ENCODE measurements at regions not wholly inside any gene's neighbourhood (a gene's known extent, or its start where the extent isn't known, plus 50 kb on each side); places are given as distances from the start of the nearest gene placed in this dataset.

- Histone ChIP-seq H3K36me3 (no peaks in the 10 kb centered on the region), H3K27me3 (no peaks in the 10 kb centered on the region), H3K27ac (no peak overlapping the region), H3K4me3 (no peak overlapping the region), H3K4me1 (no peaks in the 10 kb centered on the region), H3K9me3 (no peaks in the 10 kb centered on the region)
- DNase-seq (ENCODE audit: extremely low spot score in 2 of 2) = no peak
- TF ChIP-seq POLR2A (IDR thresholded peaks at IDR 0.05) = no peak
- TF ChIP-seq, protein P1, sequence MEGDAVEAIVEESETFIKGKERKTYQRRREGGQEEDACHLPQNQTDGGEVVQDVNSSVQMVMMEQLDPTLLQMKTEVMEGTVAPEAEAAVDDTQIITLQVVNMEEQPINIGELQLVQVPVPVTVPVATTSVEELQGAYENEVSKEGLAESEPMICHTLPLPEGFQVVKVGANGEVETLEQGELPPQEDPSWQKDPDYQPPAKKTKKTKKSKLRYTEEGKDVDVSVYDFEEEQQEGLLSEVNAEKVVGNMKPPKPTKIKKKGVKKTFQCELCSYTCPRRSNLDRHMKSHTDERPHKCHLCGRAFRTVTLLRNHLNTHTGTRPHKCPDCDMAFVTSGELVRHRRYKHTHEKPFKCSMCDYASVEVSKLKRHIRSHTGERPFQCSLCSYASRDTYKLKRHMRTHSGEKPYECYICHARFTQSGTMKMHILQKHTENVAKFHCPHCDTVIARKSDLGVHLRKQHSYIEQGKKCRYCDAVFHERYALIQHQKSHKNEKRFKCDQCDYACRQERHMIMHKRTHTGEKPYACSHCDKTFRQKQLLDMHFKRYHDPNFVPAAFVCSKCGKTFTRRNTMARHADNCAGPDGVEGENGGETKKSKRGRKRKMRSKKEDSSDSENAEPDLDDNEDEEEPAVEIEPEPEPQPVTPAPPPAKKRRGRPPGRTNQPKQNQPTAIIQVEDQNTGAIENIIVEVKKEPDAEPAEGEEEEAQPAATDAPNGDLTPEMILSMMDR (IDR thresholded peaks at IDR 0.05) = no peak
- no peak for TF ChIP-seq POLR2AphosphoS5 (IDR thresholded peaks at IDR 0.05; ENCODE audit: insufficient read depth in 1 of 2, low read depth in 1 of 2)
- intact Hi-C loops (cut with DNase I) = no loop called here
Measured at GRCh38 chr2:13193900-13194299, 477.2 kb downstream of the TRIB2 start.

DNA sequence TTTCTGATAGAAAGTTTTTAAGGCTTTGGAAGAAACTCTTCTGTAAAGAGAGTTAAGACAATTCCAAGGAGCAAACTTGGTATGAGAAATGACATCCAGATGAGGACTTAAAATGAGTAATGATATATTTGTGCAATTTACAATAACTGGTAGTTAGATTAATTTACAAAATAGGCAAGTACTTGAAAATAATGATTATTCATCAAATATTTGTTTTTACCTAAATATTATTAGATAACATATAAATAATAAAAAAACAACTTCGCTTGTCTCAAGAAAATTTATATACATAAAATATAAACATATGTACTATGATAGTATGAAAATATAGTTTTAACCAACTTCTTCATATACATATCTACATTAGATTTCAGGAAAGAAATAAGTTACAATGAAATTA is 478.5 kb downstream of the TRIB2 start:
- TF ChIP-seq, protein P1 (IDR thresholded peaks at IDR 0.05) = no peak
- TF ChIP-seq POLR2A (IDR thresholded peaks at IDR 0.05) (no peak), POLR2AphosphoS5 (IDR thresholded peaks at IDR 0.05; ENCODE audit: insufficient read depth in 1 of 2, low read depth in 1 of 2) (no peak)
- Histone ChIP-seq H3K4me1 (no peaks in the 10 kb centered on the region), H3K4me3 (no peak overlapping the region), H3K36me3 (no peaks in the 10 kb centered on the region), H3K9me3 (no peaks in the 10 kb centered on the region), H3K27ac (no peak overlapping the region), H3K27me3 (no peaks in the 10 kb centered on the region)
- DNase-seq (ENCODE audit: extremely low spot score in 2 of 2) = no peak
- intact Hi-C loops (cut with DNase I) = no loop called here

DNA sequence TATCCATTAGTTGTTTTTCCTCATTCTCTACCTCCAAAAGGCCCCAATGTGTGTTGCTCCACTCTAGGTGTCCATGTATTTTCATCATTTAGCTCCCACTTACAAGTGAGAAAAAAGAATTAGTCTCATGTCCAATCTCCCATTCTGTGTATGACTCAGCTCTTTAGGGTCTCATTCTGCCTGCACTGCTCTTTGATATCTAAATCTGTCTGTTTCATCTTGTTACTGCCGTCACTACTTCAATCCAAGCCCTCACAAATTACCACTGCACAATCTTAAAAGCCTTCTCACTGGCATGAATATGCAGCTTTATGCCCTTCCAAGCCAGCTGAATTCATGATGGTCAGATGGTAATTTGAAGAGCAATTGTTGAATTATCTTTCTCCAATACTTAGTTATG is 480.5 kb downstream of the TRIB2 start:
- no peak for TF ChIP-seq POLR2AphosphoS5 (IDR thresholded peaks at IDR 0.05; ENCODE audit: insufficient read depth in 1 of 2, low read depth in 1 of 2)
- Histone ChIP-seq H3K4me1 (no peaks in the 10 kb centered on the region), H3K27ac (no peak overlapping the region), H3K4me3 (no peak overlapping the region), H3K27me3 (no peaks in the 10 kb centered on the region), H3K9me3 (no peaks in the 10 kb centered on the region), H3K36me3 (no peaks in the 10 kb centered on the region)
- intact Hi-C loops (cut with DNase I) = no loop called here
- DNase-seq (ENCODE audit: extremely low spot score in 2 of 2) = no peak

DNA sequence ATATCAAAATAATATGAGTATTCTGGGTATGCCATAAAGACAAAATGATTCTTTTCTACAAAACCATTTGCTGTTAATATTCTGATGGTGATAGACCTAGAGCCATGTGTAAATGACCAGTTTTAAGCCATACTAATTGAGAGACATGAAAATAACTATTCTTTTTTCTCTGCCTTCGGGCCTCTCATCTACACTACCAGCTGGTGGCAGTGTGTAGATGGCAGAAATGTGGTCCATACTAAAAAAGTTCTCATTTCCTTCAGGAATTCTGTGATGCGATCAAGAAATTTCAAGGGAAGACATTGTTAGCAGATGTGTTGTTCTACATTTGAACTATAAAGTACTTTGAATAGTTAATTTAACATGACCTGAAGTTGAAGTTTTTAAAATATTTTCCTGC is 485.2 kb downstream of the TRIB2 start:
- no peak overlapping the region for H3K27ac ChIP-seq
- H3K27me3 ChIP-seq = no peaks in the 10 kb centered on the region
- no peaks in the 10 kb centered on the region for H3K9me3 ChIP-seq
- no peak for TF ChIP-seq POLR2A (IDR thresholded peaks at IDR 0.05)
- TF ChIP-seq POLR2AphosphoS5 (IDR thresholded peaks at IDR 0.05; ENCODE audit: insufficient read depth in 1 of 2, low read depth in 1 of 2) = no peak
- TF ChIP-seq, protein P1 (IDR thresholded peaks at IDR 0.05) = no peak
- no peaks in the 10 kb centered on the region for H3K4me1 ChIP-seq
- H3K36me3 ChIP-seq = no peaks in the 10 kb centered on the region
- intact Hi-C loops (cut with DNase I) = no loop called here
- H3K4me3 ChIP-seq = no peak overlapping the region
- DNase-seq (ENCODE audit: extremely low spot score in 2 of 2) = no peak

GRCh38 chr2:13212115-13212514 is 495.4 kb downstream of the TRIB2 start:
- H3K27ac ChIP-seq = no peak overlapping the region
- H3K36me3 ChIP-seq = no peaks in the 10 kb centered on the region
- H3K4me1 ChIP-seq = no peaks in the 10 kb centered on the region
- H3K9me3 ChIP-seq = no peaks in the 10 kb centered on the region
- no peak overlapping the region for H3K4me3 ChIP-seq
- H3K27me3 ChIP-seq = no peaks in the 10 kb centered on the region
- DNase-seq (ENCODE audit: extremely low spot score in 2 of 2) = no peak
- no peak for TF ChIP-seq POLR2A (IDR thresholded peaks at IDR 0.05)
- TF ChIP-seq, protein P1 (IDR thresholded peaks at IDR 0.05) = no peak
- TF ChIP-seq POLR2AphosphoS5 (IDR thresholded peaks at IDR 0.05; ENCODE audit: insufficient read depth in 1 of 2, low read depth in 1 of 2) = no peak
- intact Hi-C loops (cut with DNase I) = no loop called here

- Histone ChIP-seq H3K9me3 (no peaks in the 10 kb centered on the region), H3K4me1 (no peaks in the 10 kb centered on the region), H3K36me3 (no peaks in the 10 kb centered on the region), H3K27ac (no peak overlapping the region), H3K4me3 (no peak overlapping the region), H3K27me3 (no peaks in the 10 kb centered on the region)
- TF ChIP-seq, protein P1 (IDR thresholded peaks at IDR 0.05) = no peak
- no peak for TF ChIP-seq POLR2A (IDR thresholded peaks at IDR 0.05)
- no peak for TF ChIP-seq POLR2AphosphoS5 (IDR thresholded peaks at IDR 0.05; ENCODE audit: insufficient read depth in 1 of 2, low read depth in 1 of 2)
- DNase-seq (ENCODE audit: extremely low spot score in 2 of 2) = no peak
- intact Hi-C loops (cut with DNase I) = no loop called here
Measured at GRCh38 chr2:13218205-13218604, 501.5 kb downstream of the TRIB2 start.

Data from vagina (tissue), 2 donors.